NCI-H748 (cell line): ENCODE measurements at regions not wholly inside any gene's neighbourhood (a gene's known extent, or its start where the extent isn't known, plus 50 kb on each side); places are given as distances from the start of the nearest gene placed in this dataset.

Experiments
- DNase-seq: peaks from one replicate; lab custom pipeline; 2025; ENCODE audit not compliant: unreplicated experiment; lab: John Stamatoyannopoulos, UW

GRCh38 chr4:54933579-54933978 is 191.8 kb downstream of the KDR start:
- no peak for DNase-seq

GRCh38 chr4:54930226-54930625 is 195.2 kb downstream of the KDR start:
- no peak for DNase-seq

GRCh38 chr4:54929459-54929858 is 195.9 kb downstream of the KDR start:
- DNase-seq = no peak

DNA sequence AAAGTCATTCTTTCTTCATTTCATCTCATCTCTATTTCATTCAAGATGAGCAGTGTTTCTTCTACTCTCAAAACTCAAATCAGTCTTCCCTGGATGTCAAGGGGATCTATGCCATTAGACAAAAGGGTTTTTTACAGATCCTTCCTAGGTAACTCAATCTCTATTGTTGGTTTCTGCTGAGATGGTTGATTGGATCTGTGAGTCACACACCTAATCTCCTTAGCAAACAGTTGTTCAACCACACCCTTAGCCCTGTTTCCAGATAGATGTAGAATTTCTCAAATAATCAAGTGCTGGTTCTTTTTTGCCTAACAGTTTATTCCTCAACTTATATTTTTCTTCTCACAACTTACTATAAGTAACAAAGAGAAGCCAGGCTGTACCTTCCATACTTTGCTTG is 200.5 kb downstream of the KDR start:
- no peak for DNase-seq

DNA sequence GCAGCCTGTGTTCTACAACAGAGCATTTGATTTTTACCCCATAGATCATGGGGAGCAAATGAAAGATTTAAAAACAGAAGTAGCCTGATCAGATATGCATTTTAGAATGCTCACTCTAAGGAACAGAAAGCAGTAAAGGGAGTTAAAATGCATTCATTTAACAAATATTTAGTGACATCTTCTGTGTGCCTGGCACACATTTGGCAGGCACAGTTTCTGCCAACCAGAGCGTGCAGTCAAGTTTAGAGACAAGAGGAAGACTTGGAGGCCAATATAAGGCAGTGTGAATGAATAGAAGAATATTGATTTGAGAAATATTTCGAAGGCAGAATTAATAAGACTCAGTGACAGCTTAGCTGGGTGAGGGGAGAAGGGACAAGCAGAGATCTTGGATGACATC is 210.1 kb downstream of the KDR start:
- no peak for DNase-seq

DNA sequence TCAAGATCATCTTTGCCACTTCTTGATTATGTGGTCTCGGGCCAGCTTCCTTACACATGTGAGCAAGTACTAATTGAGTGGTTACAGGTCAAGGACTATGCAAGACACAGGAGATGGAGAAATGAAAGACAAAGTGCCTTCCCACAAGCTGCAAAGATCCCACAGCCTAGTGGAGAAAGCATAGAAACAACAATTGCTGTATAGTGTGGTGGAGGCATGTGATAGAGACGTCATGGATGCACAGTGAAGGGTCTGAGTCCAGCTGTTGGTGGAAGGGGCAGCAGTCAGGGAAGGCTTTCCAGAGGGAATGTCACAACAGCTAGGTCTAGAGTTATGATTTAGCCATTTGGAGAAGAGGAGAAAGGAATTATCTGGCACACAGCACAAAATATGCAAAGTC is 210.6 kb downstream of the KDR start:
- DNase-seq = no peak

GRCh38 chr4:54913751-54914526 is 211.5 kb downstream of the KDR start:
- DNase-seq = no peak

DNA sequence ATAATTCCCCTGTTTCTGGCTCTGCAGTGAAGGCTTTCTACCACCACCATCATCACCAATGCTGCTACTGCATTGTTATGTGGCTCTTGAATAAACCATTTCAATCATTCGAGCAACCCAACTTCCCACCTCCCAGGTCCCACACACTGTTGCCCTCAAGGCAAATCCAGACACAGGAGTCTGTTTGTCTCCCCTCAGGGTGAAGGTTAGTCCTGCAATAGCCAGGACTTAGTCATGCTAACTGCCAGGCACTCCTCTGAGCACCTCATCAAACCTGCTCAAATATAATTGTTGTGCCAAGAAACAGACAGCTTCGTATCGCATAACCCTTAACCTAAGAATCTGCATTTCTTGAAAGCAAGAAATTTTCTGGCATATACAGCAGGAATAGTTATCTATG is 213.2 kb downstream of the KDR start:
- DNase-seq = no peak

DNA sequence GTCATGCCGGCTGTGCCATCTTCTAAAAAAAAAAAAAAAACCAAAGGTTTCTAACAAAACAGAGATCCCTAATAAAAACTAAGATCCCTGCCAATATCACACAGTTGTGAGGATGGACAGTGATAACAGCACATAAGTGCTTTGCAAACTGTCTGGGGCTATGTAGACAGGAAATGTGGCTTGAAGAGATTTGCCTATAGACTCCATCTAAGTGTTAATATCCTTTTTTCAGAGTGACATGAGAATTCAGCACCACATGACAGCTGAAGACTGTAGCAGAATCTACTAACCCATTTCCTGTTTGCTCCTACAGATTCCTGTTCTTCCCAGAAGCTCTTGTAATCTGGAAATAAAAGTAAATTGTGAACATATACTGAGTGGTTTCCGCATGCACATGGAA is 215.4 kb downstream of the KDR start:
- no peak for DNase-seq

DNA sequence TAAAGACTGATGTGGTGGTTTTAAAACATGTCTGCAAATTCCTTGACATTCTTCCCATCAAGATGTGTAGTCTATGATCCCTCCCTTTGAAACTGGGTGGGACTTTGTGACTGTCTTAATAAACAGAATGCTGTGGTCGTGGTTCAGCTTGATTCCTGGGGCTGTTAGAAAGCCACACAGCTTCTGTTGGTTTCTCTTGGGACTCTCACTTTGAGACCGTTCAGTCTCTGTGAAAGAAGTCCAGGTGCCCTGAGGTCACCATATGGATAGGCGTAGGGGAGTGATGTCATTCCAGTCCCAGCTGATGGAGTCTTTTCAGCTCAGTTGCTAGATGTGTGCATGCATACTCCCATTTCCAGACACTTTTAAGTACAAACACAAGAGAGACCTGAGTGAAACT is 216.6 kb downstream of the KDR start:
- DNase-seq = no peak

DNA sequence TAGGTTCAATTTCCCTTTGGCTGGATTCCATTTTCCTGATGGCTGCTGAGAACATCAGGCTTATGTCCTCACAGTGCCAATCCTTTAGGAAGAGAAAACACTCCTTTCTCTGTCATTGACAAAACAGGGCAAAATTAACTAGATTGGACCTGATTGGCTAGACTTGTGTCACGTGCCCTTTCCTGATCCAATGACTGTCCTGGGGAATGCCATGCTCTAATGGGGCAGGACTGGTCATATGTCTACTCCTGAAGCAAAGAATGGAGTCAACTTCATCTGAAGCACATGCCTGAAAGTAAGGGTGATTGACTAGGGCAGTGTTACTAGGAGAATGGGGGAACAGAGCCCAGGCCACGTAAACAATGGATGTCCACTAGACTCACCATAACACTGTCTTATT is 220.4 kb downstream of the KDR start:
- DNase-seq = no peak

DNA sequence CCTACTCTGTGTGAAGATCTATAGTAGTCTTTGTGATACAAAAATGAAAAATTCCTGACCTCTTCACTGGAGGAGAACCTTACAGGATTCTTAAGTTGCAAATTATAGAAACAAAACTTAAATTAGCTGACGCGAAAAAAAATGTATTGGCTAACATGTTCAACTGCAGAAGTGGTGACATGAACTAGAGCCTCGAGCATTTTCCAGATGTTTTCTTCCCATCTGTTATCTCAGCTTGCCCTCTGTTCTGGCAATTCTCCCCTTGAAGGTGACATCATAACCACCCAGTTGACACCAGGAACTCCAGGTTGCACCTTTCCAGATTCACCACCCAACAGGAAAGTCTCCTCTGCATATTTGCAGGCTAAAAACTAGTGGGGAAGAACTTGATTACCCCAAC is 222.4 kb downstream of the KDR start:
- no peak for DNase-seq

GRCh38 chr4:54902271-54902670 is 223.1 kb downstream of the KDR start:
- DNase-seq = no peak

DNA sequence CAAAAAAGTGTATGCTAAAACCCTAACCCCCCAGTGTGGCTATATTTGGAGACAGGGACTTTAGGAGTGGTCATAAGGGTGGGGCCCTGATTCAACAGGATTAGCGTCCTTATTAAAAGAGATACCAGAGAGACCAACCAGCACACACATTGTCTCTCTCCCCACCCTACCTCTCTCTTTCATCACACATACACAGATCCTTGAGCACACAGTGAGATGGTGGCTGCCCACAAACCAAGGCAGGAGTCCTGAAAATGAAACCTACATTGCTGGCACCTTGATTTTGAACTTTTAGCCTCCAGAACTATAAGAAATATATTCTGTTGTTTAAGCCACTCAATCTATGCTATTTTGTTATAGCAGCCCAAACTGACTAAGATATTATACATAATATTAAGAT is 224.2 kb downstream of the KDR start:
- DNase-seq = no peak

DNA sequence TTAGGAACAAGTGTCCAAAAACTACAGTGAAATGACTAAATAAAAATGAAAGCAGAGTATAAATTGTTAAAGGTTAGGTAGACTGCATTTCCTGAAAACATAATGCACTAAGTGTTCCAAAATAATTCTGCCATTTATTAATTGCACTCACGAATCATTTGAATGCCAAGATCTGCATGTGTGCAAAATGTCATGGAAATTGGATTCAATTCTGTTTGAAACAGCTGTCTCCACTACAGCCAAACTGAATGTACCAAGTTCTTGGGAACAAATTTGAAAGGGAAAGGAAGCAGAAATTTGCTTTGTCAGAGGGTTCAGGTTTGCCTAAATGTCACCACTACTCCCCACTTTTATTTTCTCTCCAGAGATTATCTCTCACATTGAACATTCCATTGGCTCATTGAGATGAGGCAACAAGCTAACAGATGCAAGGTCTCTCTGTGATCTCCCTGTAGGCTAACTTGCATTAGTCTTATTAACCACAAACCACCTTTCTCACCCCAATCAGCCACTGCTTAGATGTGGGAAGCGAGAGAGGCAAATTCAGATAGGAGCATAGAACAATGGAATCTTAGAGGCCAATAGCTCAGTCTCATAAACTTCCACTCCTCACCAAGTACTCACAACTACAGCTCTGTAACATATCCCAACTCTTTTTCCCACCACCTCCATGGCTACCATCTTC is 226.6 kb downstream of the KDR start:
- DNase-seq = no peak

- no peak for DNase-seq
These were observed 227.3 kb downstream of the KDR start for GRCh38 chr4:54898056-54898562.

DNA sequence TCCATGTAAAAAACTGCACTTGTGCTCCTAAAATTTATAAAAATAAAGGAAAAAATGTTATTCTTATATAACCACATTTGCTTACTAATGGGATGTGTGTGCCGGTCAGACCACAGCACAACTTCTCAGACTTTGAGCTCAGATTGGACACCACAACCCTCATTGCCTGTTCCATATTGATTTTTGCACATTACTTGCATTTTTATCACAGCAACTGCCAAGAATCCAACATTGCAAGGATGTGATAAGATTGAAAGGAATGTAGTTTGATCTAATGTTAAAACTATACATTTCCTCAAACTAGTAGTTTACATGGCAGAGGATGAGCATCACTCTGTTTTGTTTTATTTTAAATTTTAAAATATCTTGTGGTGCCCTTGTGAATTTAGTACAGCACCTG is 227.8 kb downstream of the KDR start:
- DNase-seq = no peak

GRCh38 chr4:54882616-54883015 is 224.9 kb downstream of the KIT start:
- DNase-seq = no peak

GRCh38 chr4:54879576-54879975 is 221.8 kb downstream of the KIT start:
- no peak for DNase-seq

GRCh38 chr4:54877006-54877405 is 219.2 kb downstream of the KIT start:
- DNase-seq = no peak

DNA sequence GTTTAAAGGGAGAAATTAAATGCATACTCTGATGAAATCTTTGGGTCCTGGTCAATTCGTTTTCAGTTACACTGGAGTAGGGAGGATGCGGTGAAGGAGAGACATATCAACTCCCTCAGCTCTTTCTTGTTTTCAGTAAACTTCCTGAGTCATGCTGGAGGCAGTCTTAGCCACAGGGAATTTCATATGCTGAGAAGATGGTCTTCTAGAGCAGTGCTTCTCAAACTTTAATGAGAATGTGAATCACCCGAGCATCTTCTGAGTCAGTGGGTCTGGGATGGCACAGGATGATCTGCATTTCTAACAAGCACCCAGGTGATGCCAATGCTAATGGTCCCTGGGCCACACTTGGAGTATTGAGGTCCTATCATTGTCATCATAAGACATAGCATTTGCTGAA is 214.5 kb downstream of the KIT start:
- DNase-seq = no peak

DNA sequence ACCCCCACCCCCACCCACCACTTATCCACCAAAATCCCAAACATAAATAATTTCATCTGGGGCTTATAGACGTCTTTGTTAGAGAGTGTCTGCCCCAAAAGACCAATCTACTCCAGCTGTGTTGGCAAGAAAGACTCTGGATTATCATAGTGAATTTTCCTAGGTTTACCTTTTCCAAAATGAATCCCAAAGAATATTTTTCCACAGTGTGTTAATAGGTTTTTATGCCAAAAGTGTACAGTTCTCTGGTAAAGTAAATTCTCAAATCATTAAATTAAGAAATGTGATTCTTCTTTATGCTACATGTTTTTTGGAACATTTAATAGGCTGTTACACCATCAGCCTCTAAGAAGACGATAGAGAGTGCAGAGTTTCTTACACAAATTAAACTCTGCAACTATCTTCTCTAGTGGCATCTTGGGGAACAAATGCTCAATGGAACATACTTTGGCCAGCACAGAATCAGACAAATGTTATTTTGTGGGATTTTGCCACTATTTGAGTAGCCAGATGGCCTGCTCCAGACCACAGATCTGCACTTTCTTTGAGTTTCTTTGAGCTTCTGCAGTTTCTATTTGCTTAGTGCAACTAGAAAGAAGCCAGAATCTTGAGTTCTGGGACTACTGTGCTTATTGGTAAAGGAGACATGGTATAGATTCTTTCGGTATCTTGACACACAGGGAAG is 206.0 kb downstream of the KIT start:
- no peak for DNase-seq
